OCI-M1 (cell line): ENCODE measurements at regions not wholly inside any gene's neighbourhood (a gene's known extent, or its start where the extent isn't known, plus 50 kb on each side); places are given as distances from the start of the nearest gene placed in this dataset.
"Not testable (repeated sequence)": the region's sequence is repeated elsewhere in the genome, so short reads cannot be mapped to it uniquely, and the experiment has no call there.

Experiments
- DNase-seq: peaks from one replicate; lab custom pipeline; 2025; lab: John Stamatoyannopoulos, UW

- no peak for DNase-seq
Measured at GRCh38 chr18:77329651-77330050, 80.0 kb downstream of the GALR1 start.

DNA sequence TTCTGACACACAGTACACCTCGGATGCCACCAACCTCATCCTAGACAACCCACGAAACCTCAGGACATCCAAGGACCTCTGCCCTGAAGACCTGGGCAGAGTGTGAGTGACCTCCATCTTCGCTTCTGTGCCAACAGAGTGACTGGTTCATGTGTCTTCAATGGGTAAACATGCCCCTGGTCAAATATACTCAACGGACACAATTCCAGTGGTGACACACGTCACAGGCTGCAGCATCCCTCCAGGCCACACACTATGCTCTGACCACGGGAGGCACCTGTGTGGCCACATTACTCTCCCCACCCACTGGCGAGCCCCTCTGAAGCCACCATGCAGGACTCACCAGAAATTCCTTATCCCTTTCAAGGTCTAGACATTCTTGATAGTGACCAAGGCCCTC lies 85.2 kb downstream of the GALR1 start:
- DNase-seq: no peak

DNA sequence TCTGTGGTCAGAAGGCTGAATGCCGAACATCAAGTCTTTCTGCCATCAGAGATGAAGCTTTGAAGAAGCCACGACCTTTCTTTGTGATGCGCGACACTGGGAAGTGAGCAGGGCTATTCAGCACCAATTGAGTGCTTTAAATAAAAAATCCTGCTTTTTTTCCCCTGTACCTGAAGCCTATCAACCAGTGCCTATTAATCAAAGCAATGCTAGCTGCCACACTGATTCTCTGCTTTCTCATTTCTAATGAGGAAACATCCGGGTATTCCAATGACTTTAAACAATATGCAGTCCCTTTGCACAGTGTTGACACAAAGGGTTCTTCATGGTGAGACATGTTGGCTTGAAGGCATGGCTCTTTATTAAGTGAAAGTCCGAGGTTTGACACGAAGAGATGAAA lies 88.0 kb downstream of the GALR1 start:
- no peak for DNase-seq

GRCh38 chr18:77339093-77339492 lies 89.4 kb downstream of the GALR1 start:
- DNase-seq: no peak

- DNase-seq: no peak
Measured at GRCh38 chr18:77339623-77340022, 90.0 kb downstream of the GALR1 start.

- DNase-seq: no peak
Measured at GRCh38 chr18:77340815-77341214, 91.2 kb downstream of the GALR1 start.

DNA sequence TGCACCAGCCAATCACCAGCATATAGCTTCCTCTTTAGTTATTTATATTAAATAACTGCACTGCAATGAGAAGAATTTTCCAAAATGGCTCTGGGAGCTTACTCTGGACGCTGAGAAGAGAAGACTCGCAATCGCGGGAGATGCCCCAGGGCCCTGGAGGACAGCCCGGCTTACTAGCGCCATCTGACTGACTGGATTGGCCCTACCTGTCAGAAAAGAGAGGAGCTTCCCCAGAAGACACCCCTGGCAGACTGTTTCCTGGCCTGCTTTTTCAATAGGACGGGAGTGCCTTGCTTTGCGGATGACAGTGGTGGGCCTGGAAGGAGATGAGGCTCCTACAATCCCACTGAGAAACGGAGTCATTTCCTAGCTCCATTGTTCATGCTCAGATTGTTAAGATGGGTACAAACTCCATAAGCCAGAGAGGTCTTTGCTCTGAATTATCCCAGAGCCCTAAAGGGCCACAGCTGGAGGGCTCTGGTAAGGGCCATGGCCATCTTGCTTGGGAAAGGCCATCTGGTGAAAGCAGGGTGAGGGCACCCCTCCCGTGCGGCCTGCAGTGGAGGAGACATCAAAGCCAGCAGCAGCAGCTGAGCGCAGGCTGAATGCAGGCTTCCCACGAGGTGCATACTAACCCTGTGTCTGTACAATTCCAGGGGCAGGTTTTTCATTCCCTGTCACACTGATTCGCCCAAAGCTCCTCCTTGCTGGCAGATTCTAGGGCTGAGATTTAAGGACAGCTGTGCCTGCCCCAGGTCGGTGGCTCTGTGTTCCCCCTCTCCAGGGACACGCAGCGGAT lies 92.1 kb downstream of the GALR1 start:
- DNase-seq: no peak

DNA sequence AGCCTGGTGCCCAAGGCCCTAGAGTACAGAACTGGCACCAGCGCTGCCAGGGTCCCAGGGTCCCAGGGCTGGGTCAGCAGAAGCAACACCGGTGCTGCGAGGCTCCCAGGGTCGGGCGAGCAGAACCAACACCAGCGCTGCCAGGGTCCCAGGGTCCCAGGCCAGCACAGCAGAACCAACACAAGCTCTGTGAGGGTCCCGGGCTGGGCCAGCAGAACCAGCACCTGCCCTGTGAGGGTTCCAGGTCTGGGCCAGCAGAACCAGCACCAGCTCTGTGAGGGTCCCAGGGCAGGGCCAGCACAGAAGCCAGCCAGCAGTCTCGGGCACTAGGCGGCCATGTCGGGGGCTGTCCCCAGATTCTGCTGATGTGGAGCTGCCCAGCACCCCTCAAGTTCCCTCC lies 93.1 kb downstream of the GALR1 start:
- no peak for DNase-seq

- no peak for DNase-seq
Measured at GRCh38 chr18:77343846-77344510, 94.3 kb downstream of the GALR1 start.

DNA sequence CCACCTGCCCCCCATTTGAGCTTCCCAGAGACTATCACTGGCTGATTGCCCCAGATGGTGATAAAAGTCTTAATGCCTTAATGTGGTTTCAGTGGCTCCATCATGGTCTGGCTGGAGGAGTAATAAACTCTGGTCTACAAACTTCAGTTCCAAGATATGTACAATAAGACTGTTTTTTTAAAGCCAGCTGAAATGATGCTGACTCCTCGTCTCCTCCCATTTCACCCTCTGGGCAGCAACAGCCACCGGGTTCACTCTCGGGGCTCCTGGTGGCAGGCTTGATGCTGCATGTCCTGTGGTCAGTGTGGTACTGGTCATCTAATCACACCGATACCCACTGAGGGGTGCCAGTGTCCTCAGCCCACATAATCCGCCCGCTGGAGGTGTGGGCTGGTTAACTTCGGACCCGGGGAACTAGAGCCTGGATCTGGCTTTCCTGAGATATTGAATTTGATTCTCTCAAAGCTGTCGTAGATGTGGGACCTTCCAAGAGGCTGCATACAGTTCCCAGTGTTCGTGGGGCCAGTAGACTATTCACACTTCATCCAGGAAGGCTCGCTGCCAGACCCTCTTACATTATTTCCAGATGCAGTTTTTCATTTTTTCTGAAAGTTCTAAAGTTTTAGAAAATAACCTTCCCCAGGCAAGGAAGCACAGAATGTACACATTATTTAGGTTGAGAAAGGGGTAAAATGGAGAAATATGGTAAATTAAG lies 95.3 kb downstream of the GALR1 start:
- no peak for DNase-seq

GRCh38 chr18:77346208-77346810 lies 96.7 kb downstream of the GALR1 start:
- DNase-seq: no peak

- DNase-seq: not testable (repeated sequence)
Measured at GRCh38 chr18:77353349-77353748, 103.7 kb downstream of the GALR1 start.

DNA sequence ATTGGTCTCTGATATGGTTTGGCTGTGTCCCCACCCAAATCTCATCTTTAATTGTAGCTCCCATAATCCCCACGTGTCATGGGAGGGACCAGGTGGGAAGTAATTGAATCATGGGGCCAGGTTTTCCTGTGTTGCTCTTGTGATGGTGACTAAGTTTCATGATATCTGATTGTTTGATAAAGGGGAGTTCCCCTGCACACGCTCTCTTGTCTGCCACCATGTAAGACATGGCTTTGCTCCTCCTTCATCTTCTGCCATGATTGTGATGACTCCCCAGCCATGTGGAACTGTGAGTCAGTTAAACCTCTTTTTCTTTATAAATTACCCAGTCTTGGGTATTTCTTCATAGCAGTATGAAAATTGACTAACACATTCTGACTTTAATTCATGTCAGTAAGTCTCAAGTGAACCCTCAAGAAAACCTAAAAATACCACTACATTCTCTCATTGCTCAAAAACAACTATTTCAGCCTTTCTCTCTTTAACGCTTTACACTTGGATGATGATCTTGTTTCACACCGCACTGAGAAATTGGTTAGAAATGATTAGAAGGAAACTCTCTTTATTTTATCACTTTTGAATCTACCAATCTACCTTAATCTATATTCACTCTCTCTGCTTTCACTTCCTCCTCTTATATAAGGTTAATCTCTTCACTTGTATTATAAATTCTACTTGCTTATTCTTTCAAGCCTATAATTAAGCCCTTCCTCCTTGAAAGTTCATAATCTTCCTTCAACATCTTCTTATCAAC lies 110.1 kb downstream of the GALR1 start:
- DNase-seq: no peak

DNA sequence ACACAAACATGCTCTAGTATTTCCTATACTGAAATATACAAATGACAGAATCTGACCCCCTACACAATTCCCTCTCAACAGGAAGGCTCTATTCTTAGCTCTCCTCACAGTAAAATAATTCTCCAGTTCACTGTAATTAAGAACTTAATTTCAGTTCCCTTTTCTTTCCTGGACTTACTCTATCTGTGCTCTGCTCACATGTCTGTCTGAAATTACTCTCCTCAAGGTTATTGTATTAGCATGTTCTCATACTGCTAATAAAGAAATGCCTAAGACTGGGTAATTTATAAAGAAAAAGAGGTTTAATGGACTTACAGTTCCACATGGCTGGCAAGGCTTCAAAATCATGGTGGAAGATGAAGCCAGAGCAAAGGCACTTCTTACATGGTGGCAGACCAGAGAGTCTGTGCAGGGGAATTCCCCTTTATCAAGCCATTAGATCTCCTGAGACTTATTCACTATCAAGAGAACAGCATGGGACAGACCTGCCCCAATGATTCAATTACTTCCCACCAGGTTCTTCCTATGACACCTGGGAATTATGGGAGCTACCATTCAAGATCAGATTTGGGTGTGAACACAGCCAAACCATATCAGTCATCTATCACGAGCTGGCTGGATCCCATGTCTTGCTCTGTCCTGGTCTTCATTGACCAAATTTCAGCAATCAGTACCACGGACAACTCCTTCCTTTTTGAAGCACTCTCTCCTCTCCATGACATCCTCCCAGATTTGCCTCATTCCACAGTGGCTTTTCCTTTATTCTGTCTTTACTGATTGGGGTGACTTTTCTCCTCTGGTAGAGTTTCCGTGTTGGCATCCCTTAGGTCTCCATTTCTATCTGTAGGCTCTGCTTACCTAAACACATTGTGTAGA lies 110.9 kb downstream of the GALR1 start:
- DNase-seq: no peak

DNA sequence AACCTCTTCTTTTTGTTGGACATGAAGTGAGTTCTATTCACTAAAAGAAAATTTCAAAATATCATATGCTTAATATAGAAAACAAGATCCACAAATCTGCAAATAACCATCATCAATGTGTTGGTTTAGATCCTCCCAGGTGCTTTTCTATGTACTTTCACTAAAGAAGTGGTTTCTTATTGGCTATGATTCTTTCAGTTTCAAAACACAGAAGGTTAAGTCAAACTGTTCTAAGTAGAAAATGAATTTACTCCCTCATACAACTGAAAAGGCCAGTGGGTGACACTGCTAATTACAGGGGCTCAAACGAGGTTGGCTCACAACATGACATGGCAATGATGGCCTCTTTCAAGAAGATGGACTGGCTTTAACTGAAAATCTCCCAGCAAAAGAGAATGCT lies 111.7 kb downstream of the GALR1 start:
- no peak for DNase-seq

- DNase-seq: no peak
Measured at GRCh38 chr18:77365667-77366066, 116.0 kb downstream of the GALR1 start.

GRCh38 chr18:77366067-77366719 lies 116.5 kb downstream of the GALR1 start:
- DNase-seq: no peak

DNA sequence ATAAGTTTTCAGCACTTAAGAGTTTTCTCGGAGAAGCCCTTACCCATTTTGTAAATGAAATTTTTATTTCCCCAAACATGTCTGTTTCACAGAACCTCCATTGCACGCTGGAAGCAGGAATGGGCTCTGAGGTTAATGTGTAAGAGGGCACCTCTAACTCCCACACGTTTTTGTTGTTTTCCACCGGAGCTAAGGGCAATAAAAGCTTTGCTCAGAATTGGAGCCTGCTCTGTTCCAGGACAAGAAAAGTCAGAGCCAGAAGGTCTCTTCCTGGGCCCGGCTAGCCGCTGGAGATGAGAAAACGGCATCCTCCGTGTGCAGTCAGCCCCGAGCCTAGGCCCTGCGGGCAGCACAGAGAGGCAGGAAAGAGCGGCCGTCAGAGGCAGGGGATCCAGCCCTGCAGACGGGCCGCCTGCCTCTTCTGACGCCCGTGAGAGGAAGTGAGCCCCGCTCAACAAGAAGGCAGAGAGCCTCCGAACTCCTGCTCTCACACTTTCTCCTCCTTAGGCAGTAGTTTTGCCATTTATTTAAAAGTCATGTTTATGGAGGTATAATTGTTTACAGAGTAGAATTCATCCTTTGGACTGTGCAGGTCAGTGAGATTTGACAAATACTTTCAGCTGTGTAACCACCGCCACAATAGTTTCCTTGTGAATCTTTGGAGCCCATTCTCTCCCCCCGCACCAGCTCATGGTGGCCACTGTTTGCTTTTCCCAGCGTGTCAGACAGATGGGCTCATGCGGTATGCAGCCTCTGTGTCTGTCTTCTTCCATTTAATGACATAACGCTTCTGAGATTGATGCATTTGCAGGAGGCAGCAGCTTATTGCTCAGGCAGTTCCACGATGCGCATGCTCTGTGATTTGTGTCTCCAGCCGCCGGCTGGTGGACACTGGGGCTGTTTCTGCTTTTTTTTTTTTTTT lies 117.3 kb downstream of the GALR1 start:
- no peak for DNase-seq

DNA sequence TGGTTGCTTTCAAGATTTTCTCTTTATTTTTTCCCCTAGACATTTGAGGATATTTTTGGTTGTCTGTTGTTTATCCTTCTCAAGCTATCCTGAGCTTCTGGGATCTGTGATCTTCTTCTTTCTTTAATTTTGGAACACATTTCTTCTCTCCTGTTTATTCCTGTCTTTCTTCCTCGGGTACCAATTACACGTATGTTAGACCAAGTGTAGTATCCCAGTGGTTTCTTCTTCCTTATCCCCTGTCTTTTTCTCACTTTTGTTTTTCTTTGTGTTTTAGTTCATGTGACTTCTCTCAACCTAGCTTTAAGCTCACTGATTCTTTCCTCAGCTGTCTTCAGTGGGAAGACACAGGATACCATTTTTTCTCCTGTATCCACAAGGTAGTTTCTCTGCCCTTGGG lies 120.0 kb downstream of the GALR1 start:
- DNase-seq: no peak
